K562 (cell line): ENCODE measurements at regions not wholly inside any gene's neighbourhood (a gene's known extent, or its start where the extent isn't known, plus 50 kb on each side); places are given as distances from the start of the nearest gene placed in this dataset.
A peak's percentile ranks its signal among the peaks of the same experiment; 100 is the strongest.

Experiments
- ATAC-seq: fragments of 200-7000 bp; cut with Tn5 transposase; 3 replicates; pipeline ENCODE4 v1.9.1; 2020; ENCODE audit warnings: moderate library complexity
- BruUV-seq: library from RNA; stranded (reverse); fragments of 400-500 nt; replicated peaks from 2 replicates; lab custom pipeline; 2021; lab: Mats Ljungman, UMichigan
- CTCF ChIA-PET: fragments of 300-600 bp; formaldehyde crosslinking; extraction: SDS; loops from one replicate; lab custom pipeline; 2021; ENCODE audit warnings: low intra/inter-chr PET ratio; lab: Yijun Ruan, JAX
- POLR2A ChIA-PET: fragments of 300-600, 350-650 bp; sonication (Branson Sonifier 250); formaldehyde crosslinking; extraction: SDS; loops from one replicate; lab custom pipeline; 2021; ENCODE audit warnings: antibody characterized with exemption, inconsistent platforms; lab: Yijun Ruan, JAX
- DNase-seq, 4 experiments: peaks; one replicate each; pipeline versions ENCODE4 v3.0.0 to v3.0.0-alpha.2; 2011 to 2018; ENCODE audit warnings: low spot score in 3 of 4, mixed read lengths in 3 of 4; ENCODE audit errors: extremely low read depth in 1 of 4
- FAIRE-seq: peaks from 2 replicates; lab custom pipeline; 2011; peaks lifted over from hg19 to GRCh38; lab: Jason Lieb, UNC
- H2AFZ ChIP-seq: 2 replicates; pipeline ENCODE4 v1.6.0; 2011; ENCODE audit warnings: low read depth, low read length, control low read depth, inconsistent platforms
- H3K27ac ChIP-seq: fragments of 200-600 bp; 3 replicates; pipeline ENCODE4 v1.8.0; 2011; ENCODE audit warnings: low read depth, mild to moderate bottlenecking, control low read depth, inconsistent platforms, low read length, moderate library complexity, mixed read lengths; ENCODE audit errors: extremely low read depth
- H3K27me3 ChIP-seq, 2 experiments: fragments of 300-600 bp in 1 of 2; 2 replicates in 1 of 2; 3 replicates in 1 of 2; pipeline versions ENCODE4 v1.6.0 to v1.8.0; 2011; ENCODE audit warnings: inconsistent platforms in 2 of 2, low read length in 2 of 2, mild to moderate bottlenecking in 1 of 2, mixed read lengths in 1 of 2, moderate library complexity in 1 of 2; ENCODE audit not compliant: control insufficient read depth in 2 of 2, insufficient read depth in 2 of 2
- H3K36me3 ChIP-seq: fragments of 300-600 bp; 3 replicates; pipeline ENCODE4 v1.8.0; 2011; ENCODE audit warnings: mild to moderate bottlenecking, low read length, inconsistent platforms; ENCODE audit not compliant: control insufficient read depth, insufficient read depth
- H3K4me1 ChIP-seq, 2 experiments: fragments of 200-600 bp in 1 of 2; replicated peaks in 1 of 2; 2 replicates in 1 of 2; 3 replicates in 1 of 2; pipeline versions ENCODE4 v1.5.1 to v1.8.0; 2011; ENCODE audit warnings: inconsistent platforms in 2 of 2, low read length in 2 of 2, mild to moderate bottlenecking in 1 of 2, mixed read lengths in 1 of 2, moderate library complexity in 1 of 2; ENCODE audit not compliant: control insufficient read depth in 2 of 2, insufficient read depth in 2 of 2
- H3K4me2 ChIP-seq: 2 replicates; pipeline ENCODE4 v1.6.1; 2011; ENCODE audit warnings: low read length, control low read depth, inconsistent platforms, mixed read lengths; ENCODE audit not compliant: insufficient read depth
- H3K4me3 ChIP-seq: fragments of 200-600 bp; sonication (generic), shearing (Covaris generic); 2 replicates; pipeline ENCODE4 v1.5.1; 2016; ENCODE audit warnings: control low read depth, inconsistent platforms
- H3K79me2 ChIP-seq: fragments of 200-600 bp; 3 replicates; pipeline ENCODE4 v1.8.0; 2011; ENCODE audit warnings: low read length, inconsistent platforms; ENCODE audit not compliant: control insufficient read depth, insufficient read depth
- H3K9ac ChIP-seq, 2 experiments: 2 replicates each; pipeline versions ENCODE4 v1.6.0 to v1.6.1; 2011; ENCODE audit warnings: low read depth in 2 of 2, low read length in 2 of 2, control low read depth in 1 of 2, inconsistent platforms in 1 of 2, mild to moderate bottlenecking in 1 of 2, mixed read lengths in 1 of 2; ENCODE audit not compliant: insufficient read depth in 1 of 2
- H3K9me1 ChIP-seq: one replicate; pipeline ENCODE4 v1.6.0; 2011; ENCODE audit warnings: inconsistent platforms, mild to moderate bottlenecking, low read length, moderate library complexity; ENCODE audit not compliant: control insufficient read depth, insufficient read depth
- H3K9me3 ChIP-seq: replicated peaks from 2 replicates; pipeline ENCODE4 v1.5.1; 2011; ENCODE audit warnings: low read depth, low read length, inconsistent platforms; ENCODE audit not compliant: control insufficient read depth, insufficient read depth
- H4K20me1 ChIP-seq: replicated peaks from 2 replicates; pipeline ENCODE4 v1.6.1; 2011; ENCODE audit warnings: low read length, inconsistent platforms, mixed read lengths; ENCODE audit not compliant: control insufficient read depth, insufficient read depth
- CBX5 ChIP-seq: IDR thresholded peaks from 2 replicates; pipeline ENCODE4 v1.6.1; 2014; ENCODE audit warnings: low read depth, borderline replicate concordance
- DPF2 ChIP-seq: fragments of 450-650 bp; IDR thresholded peaks from 2 replicates; pipeline ENCODE4 v1.6.1; 2016
- HMG20B ChIP-seq: fragments of 250-450 bp; sonication (Bioruptor Pico); IDR thresholded peaks from 2 replicates; pipeline ENCODE4 v1.5.0; 2021; ENCODE audit warnings: mild to moderate bottlenecking
- LARP7 ChIP-seq: fragments of 450-650 bp; IDR thresholded peaks from 2 replicates; pipeline ENCODE4 v1.6.1; 2016
- MEIS2 ChIP-seq: fragments of 450-650 bp; IDR thresholded peaks from 2 replicates; pipeline ENCODE4 v1.6.1; 2014; ENCODE audit warnings: mild to moderate bottlenecking; ENCODE audit not compliant: partially characterized antibody
- PHB ChIP-seq: fragments of 250-450 bp; sonication (Bioruptor Pico); IDR thresholded peaks from 2 replicates; pipeline ENCODE4 v1.5.0; 2021
- SNRNP70 ChIP-seq: fragments of 200-400 bp; formaldehyde crosslinking; optimal IDR thresholded peaks from 2 replicates; pipeline ENCODE3; 2017; ENCODE audit warnings: low read depth, low read length
- THRAP3 ChIP-seq: fragments of 450-650 bp; IDR thresholded peaks from 2 replicates; pipeline ENCODE4 v1.6.1; 2016; ENCODE audit warnings: mild to moderate bottlenecking, inconsistent platforms, borderline replicate concordance
- ZC3H4 ChIP-seq: sonication (generic); formaldehyde crosslinking; IDR thresholded peaks from 2 replicates; pipeline ENCODE4 v1.9.0; 2021; ENCODE audit warnings: missing genetic modification reagents, borderline replicate concordance
- ZNF431 ChIP-seq: sonication (generic); formaldehyde crosslinking; IDR thresholded peaks from 2 replicates; pipeline ENCODE4 v1.8.0; 2022; ENCODE audit warnings: mild to moderate bottlenecking, missing genetic modification reagents
- WGBS: fragments of 100-300 bp; shearing (Covaris generic); methylation state at CpG from one replicate; pipeline ENCODE4 v1.1.6; 2016; ENCODE audit warnings: low coverage, mixed read lengths; ENCODE audit not compliant: insufficient coverage; ENCODE audit errors: missing lambda C conversion rate; 5-methylcytosine and 5-hydroxymethylcytosine counted together
- in situ Hi-C: fragments of 300-500 bp; cut with MboI; formaldehyde crosslinking; loops from 4 replicates; pipeline ENCODE4 v1.15.0; 2018; ENCODE audit warnings: inconsistent platforms, mixed read lengths
- intact Hi-C: fragments of 100-400 bp; cut with micrococcal nuclease; formaldehyde crosslinking; loops from 2 replicates; pipeline ENCODE4 v1.14.2; 2022
- TF ChIP-seq, protein P1 (sequence below): fragments of 200-800 bp; sonication (Bioruptor generic); IDR thresholded peaks from 2 replicates; pipeline ENCODE4 v1.6.1; 2017; ENCODE audit warnings: missing genetic modification characterization, missing compliant biosample characterization
- TF ChIP-seq, protein P2 (sequence below): fragments of 450-650 bp; IDR thresholded peaks from 2 replicates; pipeline ENCODE4 v1.6.1; 2017; ENCODE audit warnings: mild to moderate bottlenecking, moderate library complexity
- TF ChIP-seq, protein P3 (sequence below), 2 experiments: IDR thresholded peaks; 2 replicates each; pipeline ENCODE4 v1.6.1; 2011; ENCODE audit warnings: borderline replicate concordance in 1 of 2, control low read depth in 1 of 2, low read depth in 1 of 2, low read length in 1 of 2, mild to moderate bottlenecking in 1 of 2, mixed read lengths in 1 of 2, moderate library complexity in 1 of 2; ENCODE audit not compliant: insufficient read depth in 1 of 2, insufficient read length in 1 of 2, poor library complexity in 1 of 2, severe bottlenecking in 1 of 2; ENCODE audit errors: extremely low read depth in 1 of 2
- TF ChIP-seq, protein P4 (sequence below): fragments of 250-450 bp; sonication (Bioruptor Pico); IDR thresholded peaks from 2 replicates; pipeline ENCODE4 v1.9.0; 2021; ENCODE audit warnings: mild to moderate bottlenecking

DNA sequence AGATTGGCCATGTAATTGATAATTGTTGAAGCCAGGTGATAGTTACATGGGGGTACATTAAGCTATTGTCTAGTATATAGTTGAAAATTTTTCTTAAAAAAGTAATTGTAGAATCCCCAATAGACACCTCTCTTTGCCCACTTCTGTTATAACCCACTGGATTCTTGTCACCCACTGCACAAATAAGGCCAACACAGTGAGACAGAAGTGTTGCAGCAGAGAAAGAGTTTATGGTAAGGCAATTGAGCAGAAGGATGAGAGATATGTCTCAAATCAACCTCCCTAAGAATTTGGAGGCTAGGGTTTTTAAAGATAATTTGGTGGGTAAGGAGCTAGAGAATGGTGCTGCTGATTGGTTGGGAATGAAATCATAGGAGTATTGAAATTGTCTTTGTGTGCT lies 270.3 kb upstream of the TAC1 start:
- Histone ChIP-seq H2AFZ (no peak overlapping the region), H3K9me3 (no peaks in the 10 kb centered on the region), H3K4me3 (no peak overlapping the region), H4K20me1 (no peaks in the 10 kb centered on the region), H3K79me2 (no peaks in the 10 kb centered on the region), H3K4me2 (no peak overlapping the region), H3K9ac (no peak overlapping the region), H3K36me3 (no peaks in the 10 kb centered on the region), H3K4me1 (no peaks in the 10 kb centered on the region), H3K27me3 (no peaks in the 10 kb centered on the region), H3K27ac (no peak overlapping the region), H3K9me1 (no peaks in the 10 kb centered on the region)
- ChIA-PET CTCF (no interaction called here), POLR2A (no interaction called here)
- FAIRE-seq (no peak), ATAC-seq (no peak), DNase-seq (no peak)
- no TSS peak for BruUV-seq
- TF ChIP-seq PHB (CRISPR knock-in tag) (no peak), CBX5 (peak; percentile 93)
- intact Hi-C loops, result no loop called here
- in situ Hi-C loops, result no loop called here

DNA sequence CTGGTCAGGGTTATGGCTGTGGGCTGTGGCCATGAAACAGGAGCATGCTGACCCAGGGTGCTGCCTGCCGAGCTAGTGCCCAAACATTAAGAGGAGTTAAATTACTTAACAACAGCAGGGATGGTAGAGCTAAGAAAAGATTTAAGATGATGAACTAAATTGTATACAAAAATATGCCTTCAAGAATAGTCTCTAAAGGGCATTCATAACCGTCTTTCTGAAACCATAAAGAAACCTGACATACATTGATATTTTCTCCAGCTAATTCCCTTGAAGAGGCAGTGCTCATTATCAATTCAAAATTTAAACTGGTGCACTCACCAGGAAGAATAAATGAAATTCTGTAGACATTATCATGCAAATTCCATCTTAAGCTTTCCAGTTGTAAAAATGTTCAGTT lies 265.8 kb upstream of the TAC1 start:
- intact Hi-C loops, result no loop called here
- peaks cover 0 to 12% of the 10 kb centered on the region in 2 experiments; a peak in 1 of 5 replicates for H3K27me3 ChIP-seq
- no peak overlapping the region for H3K4me3 ChIP-seq
- TF ChIP-seq SNRNP70 (no peak), HMG20B (CRISPR knock-in tag) (no peak), ZC3H4 (no peak), THRAP3 (no peak), MEIS2 (no peak), DPF2 (no peak), ZNF431 (no peak), LARP7 (no peak)
- TF ChIP-seq, protein P1, sequence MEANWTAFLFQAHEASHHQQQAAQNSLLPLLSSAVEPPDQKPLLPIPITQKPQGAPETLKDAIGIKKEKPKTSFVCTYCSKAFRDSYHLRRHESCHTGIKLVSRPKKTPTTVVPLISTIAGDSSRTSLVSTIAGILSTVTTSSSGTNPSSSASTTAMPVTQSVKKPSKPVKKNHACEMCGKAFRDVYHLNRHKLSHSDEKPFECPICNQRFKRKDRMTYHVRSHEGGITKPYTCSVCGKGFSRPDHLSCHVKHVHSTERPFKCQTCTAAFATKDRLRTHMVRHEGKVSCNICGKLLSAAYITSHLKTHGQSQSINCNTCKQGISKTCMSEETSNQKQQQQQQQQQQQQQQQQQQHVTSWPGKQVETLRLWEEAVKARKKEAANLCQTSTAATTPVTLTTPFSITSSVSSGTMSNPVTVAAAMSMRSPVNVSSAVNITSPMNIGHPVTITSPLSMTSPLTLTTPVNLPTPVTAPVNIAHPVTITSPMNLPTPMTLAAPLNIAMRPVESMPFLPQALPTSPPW, result no peak
- TF ChIP-seq, protein P2, sequence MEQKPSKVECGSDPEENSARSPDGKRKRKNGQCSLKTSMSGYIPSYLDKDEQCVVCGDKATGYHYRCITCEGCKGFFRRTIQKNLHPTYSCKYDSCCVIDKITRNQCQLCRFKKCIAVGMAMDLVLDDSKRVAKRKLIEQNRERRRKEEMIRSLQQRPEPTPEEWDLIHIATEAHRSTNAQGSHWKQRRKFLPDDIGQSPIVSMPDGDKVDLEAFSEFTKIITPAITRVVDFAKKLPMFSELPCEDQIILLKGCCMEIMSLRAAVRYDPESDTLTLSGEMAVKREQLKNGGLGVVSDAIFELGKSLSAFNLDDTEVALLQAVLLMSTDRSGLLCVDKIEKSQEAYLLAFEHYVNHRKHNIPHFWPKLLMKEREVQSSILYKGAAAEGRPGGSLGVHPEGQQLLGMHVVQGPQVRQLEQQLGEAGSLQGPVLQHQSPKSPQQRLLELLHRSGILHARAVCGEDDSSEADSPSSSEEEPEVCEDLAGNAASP, result no peak
- TF ChIP-seq, protein P3, sequence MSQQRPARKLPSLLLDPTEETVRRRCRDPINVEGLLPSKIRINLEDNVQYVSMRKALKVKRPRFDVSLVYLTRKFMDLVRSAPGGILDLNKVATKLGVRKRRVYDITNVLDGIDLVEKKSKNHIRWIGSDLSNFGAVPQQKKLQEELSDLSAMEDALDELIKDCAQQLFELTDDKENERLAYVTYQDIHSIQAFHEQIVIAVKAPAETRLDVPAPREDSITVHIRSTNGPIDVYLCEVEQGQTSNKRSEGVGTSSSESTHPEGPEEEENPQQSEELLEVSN (IDR thresholded peaks at IDR 0.05; ENCODE audit: borderline replicate concordance in 1 of 2, extremely low read depth in 1 of 2, insufficient read depth in 1 of 2, insufficient read length in 1 of 2, low read depth in 1 of 2, low read length in 1 of 2, poor library complexity in 1 of 2, severe bottlenecking in 1 of 2), result no peak
- TF ChIP-seq, protein P4, sequence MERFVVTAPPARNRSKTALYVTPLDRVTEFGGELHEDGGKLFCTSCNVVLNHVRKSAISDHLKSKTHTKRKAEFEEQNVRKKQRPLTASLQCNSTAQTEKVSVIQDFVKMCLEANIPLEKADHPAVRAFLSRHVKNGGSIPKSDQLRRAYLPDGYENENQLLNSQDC (CRISPR knock-in tag), result no peak

More for the DNA sequence above, 265.8 kb upstream of the TAC1 start:
- DNase-seq, result no peak
- WGBS, result 3% methylated on average over 2 of the region's 2 CpGs
- Histone ChIP-seq H3K36me3 (no peaks in the 10 kb centered on the region), H3K9ac (no peak overlapping the region), H3K4me2 (no peak overlapping the region), H3K9me3 (no peaks in the 10 kb centered on the region), H2AFZ (no peak overlapping the region), H3K27ac (no peak overlapping the region), H3K9me1 (no peaks in the 10 kb centered on the region), H4K20me1 (no peaks in the 10 kb centered on the region), H3K79me2 (no peaks in the 10 kb centered on the region), H3K4me1 (no peaks in the 10 kb centered on the region)
- ChIA-PET POLR2A (interaction anchor here (0.8 kb wide), 1 partner anchor 8 kb away, joined by 3 read pairs; no protein-coding TSS in a partner anchor), CTCF (no interaction called here)
- ATAC-seq, result no peak
- no peak for FAIRE-seq
- in situ Hi-C loops, result no loop called here
- BruUV-seq, result no TSS peak
